H1 (cell line): ENCODE measurements at regions not wholly inside any gene's neighbourhood (a gene's known extent, or its start where the extent isn't known, plus 50 kb on each side); places are given as distances from the start of the nearest gene placed in this dataset.

Source experiments
- ASH2L ChIP-seq: fragments of 200-600, 300-600 bp; sonication (generic); IDR thresholded peaks from one replicate; pipeline ENCODE4 v1.7.1; 2017; ENCODE audit warnings: low read length
- CHD7 ChIP-seq: fragments of 300-600 bp; sonication (generic); IDR thresholded peaks from 2 replicates; pipeline ENCODE4 v1.7.1; 2012; ENCODE audit warnings: low read length, moderate library complexity, mild to moderate bottlenecking, inconsistent platforms; ENCODE audit not compliant: insufficient replicate concordance
- GABPA ChIP-seq: IDR thresholded peaks from 2 replicates; pipeline ENCODE4 v1.6.1; 2011; ENCODE audit warnings: mild to moderate bottlenecking, low read length, moderate library complexity, borderline replicate concordance; ENCODE audit not compliant: insufficient read depth
- GTF2F1 ChIP-seq: IDR thresholded peaks from 2 replicates; pipeline ENCODE4 v1.6.1; 2012; ENCODE audit warnings: low read depth, low read length, improper control_type of control experiment, borderline replicate concordance
- HDAC6 ChIP-seq: IDR thresholded peaks from one replicate; pipeline ENCODE4 v1.7.1; 2012; ENCODE audit warnings: low read depth, mild to moderate bottlenecking, inconsistent platforms, low read length, moderate library complexity
- MAFK ChIP-seq: IDR thresholded peaks from 2 replicates; pipeline ENCODE4 v1.6.1; 2012; ENCODE audit warnings: low read depth, mild to moderate bottlenecking, improper control_type of control experiment, low read length
- POLR2AphosphoS5 ChIP-seq: IDR thresholded peaks from 2 replicates; pipeline ENCODE4 v1.6.1; 2011; ENCODE audit warnings: low read depth, low read length
- SP2 ChIP-seq: IDR thresholded peaks from 2 replicates; pipeline ENCODE4 v1.6.1; 2012; ENCODE audit warnings: mild to moderate bottlenecking, low read length, inconsistent platforms
- SUZ12 ChIP-seq: fragments of 200-600 bp; sonication (generic); IDR thresholded peaks from 2 replicates; pipeline ENCODE4 v1.6.1; 2012; ENCODE audit warnings: mild to moderate bottlenecking, inconsistent platforms, low read length, moderate library complexity, mixed read lengths

GRCh38 chr7:66558201-66558641, 70.5 kb upstream of the KCTD7 start (continued):
- TF ChIP-seq CHD7 (no peak), POLR2AphosphoS5 (no peak), GABPA (no peak), HDAC6 (no peak), GTF2F1 (no peak), ASH2L (no peak), SUZ12 (no peak), SP2 (no peak), MAFK (no peak)
